NCI-H1417 (cell line): ENCODE measurements at regions not wholly inside any gene's neighbourhood (a gene's known extent, or its start where the extent isn't known, plus 50 kb on each side); places are given as distances from the start of the nearest gene placed in this dataset.

ENCODE experiments used
- DNase-seq, 3 experiments: peaks; one replicate each; lab custom pipeline; 2025; lab: John Stamatoyannopoulos, UW

GRCh38 chr5:8138884-8139283 is 269.9 kb downstream of the MTRR start:
- DNase-seq: no peak

- DNase-seq: no peak
Measured at GRCh38 chr5:8150791-8151190, 281.8 kb downstream of the MTRR start.

- no peak for DNase-seq
Measured at GRCh38 chr5:8156706-8157105, 287.8 kb downstream of the MTRR start.

- no peak for DNase-seq
Measured at GRCh38 chr5:8157320-8157822, 288.4 kb downstream of the MTRR start.

GRCh38 chr5:8176101-8176693 is 307.2 kb downstream of the MTRR start:
- DNase-seq: no peak

GRCh38 chr5:8184455-8185063 is 315.6 kb downstream of the MTRR start:
- peak; percentile 44 to 76 (median 67) for DNase-seq

- no peak for DNase-seq
Measured at GRCh38 chr5:8185852-8186251, 316.9 kb downstream of the MTRR start.

- peak; percentile 41 to 77 (median 51) for DNase-seq
Measured at GRCh38 chr5:8188874-8189565, 320.1 kb downstream of the MTRR start.

- DNase-seq: no peak
Measured at GRCh38 chr5:8192840-8193239, 323.9 kb downstream of the MTRR start.

GRCh38 chr5:8196061-8196460 is 327.1 kb downstream of the MTRR start:
- no peak for DNase-seq

- no peak for DNase-seq
Measured at GRCh38 chr5:8208307-8208706, 339.4 kb downstream of the MTRR start.

GRCh38 chr5:8209500-8209899 is 340.6 kb downstream of the MTRR start:
- no peak for DNase-seq

- DNase-seq: no peak
Measured at GRCh38 chr5:8213701-8214240, 344.8 kb downstream of the MTRR start.

- DNase-seq: no peak
Measured at GRCh38 chr5:8216921-8217320, 348.0 kb downstream of the MTRR start.

- no peak for DNase-seq
Measured at GRCh38 chr5:8226148-8226547, 357.2 kb downstream of the MTRR start.

- DNase-seq: no peak
Measured at GRCh38 chr5:8227112-8227511, 358.2 kb downstream of the MTRR start.

GRCh38 chr5:8229551-8229950 is 360.6 kb downstream of the MTRR start:
- DNase-seq: no peak

- DNase-seq: no peak
Measured at GRCh38 chr5:8230868-8231267, 361.9 kb downstream of the MTRR start.

- DNase-seq: no peak
Measured at GRCh38 chr5:8233479-8233878, 364.5 kb downstream of the MTRR start.

GRCh38 chr5:8234179-8234770 is 365.3 kb downstream of the MTRR start:
- DNase-seq: no peak

GRCh38 chr5:8238080-8238479 is 369.1 kb downstream of the MTRR start:
- DNase-seq: no peak

- DNase-seq: no peak
Measured at GRCh38 chr5:8239198-8239597, 370.2 kb downstream of the MTRR start.

GRCh38 chr5:8239646-8240045 is 370.7 kb downstream of the MTRR start:
- DNase-seq: no peak
